ENCODE measurements at regions not wholly inside any gene's neighbourhood (a gene's known extent, or its start where the extent isn't known, plus 50 kb on each side); places are given as distances from the start of the nearest gene placed in this dataset.

DNA sequence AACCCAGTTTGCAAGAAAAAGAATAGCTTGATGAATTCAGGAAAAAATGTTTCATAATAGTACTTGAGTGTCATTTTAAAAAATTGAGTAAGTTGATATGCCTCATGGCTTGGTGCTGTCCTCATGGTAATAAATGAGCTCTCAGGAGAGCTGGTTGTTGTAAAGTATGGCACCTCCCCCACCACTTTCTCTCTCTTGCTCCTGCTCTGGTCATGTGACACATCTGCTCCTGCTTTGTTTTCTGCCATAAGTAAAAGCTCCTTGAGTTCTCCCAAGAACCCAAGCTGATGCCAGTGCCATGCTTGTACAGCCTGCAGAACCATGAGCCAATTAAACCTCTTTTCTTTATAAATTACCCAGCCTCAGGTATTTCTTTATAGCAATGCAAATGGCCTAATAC is 108.8 kb upstream of the CRBN start:
- Histone ChIP-seq H3K4me3 (replicated peaks in 1 of 3; ENCODE audit: low read depth in 2 of 3, low read length in 3 of 3) (no peak overlapping the region), H4K20me1 (ENCODE audit: insufficient read depth, low read length) (no peaks in the 10 kb centered on the region), H3K9ac (ENCODE audit: insufficient read depth, low read length, poor library complexity, severe bottlenecking) (no peak overlapping the region), H3K36me3 (replicated peaks in 1 of 2; ENCODE audit: control insufficient read depth in 1 of 2, insufficient read depth in 2 of 2, low read length in 2 of 2) (no peaks in the 10 kb centered on the region), H3K27me3 (ENCODE audit: control insufficient read depth in 2 of 2, insufficient read depth in 2 of 2, low read length in 2 of 2) (no peaks in the 10 kb centered on the region), H3K4me2 (replicated peaks; ENCODE audit: extremely low read depth, low read length, poor library complexity, severe bottlenecking) (no peak overlapping the region), H3K4me1 (ENCODE audit: control insufficient read depth in 1 of 2, insufficient read depth in 2 of 2, low read length in 2 of 2) (no peaks in the 10 kb centered on the region), H3K79me2 (ENCODE audit: insufficient read depth, low read length) (no peaks in the 10 kb centered on the region), H3K9me3 (replicated peaks in 1 of 2; ENCODE audit: control insufficient read depth in 1 of 2, insufficient read depth in 1 of 2, low read length in 2 of 2) (peaks cover 0 to 9% of the 10 kb centered on the region in 2 donors), H2AFZ (ENCODE audit: insufficient read depth, low read depth, low read length, poor library complexity, severe bottlenecking) (no peak overlapping the region), H3K27ac (ENCODE audit: low read depth in 1 of 2, low read length in 2 of 2) (no peak overlapping the region)
- Mint-ChIP-seq H3K4me1 (no peaks in the 10 kb centered on the region), H3K27me3 (ENCODE audit: low read depth in 3 of 3) (no peaks in the 10 kb centered on the region), H3K27ac (no peak overlapping the region), H3K36me3 (no peaks in the 10 kb centered on the region), H3K9me3 (peaks cover 5 to 33% (median 16%) of the 10 kb centered on the region in 7 donors), H3K4me3 (no peak overlapping the region)
- TF ChIP-seq, protein P1, sequence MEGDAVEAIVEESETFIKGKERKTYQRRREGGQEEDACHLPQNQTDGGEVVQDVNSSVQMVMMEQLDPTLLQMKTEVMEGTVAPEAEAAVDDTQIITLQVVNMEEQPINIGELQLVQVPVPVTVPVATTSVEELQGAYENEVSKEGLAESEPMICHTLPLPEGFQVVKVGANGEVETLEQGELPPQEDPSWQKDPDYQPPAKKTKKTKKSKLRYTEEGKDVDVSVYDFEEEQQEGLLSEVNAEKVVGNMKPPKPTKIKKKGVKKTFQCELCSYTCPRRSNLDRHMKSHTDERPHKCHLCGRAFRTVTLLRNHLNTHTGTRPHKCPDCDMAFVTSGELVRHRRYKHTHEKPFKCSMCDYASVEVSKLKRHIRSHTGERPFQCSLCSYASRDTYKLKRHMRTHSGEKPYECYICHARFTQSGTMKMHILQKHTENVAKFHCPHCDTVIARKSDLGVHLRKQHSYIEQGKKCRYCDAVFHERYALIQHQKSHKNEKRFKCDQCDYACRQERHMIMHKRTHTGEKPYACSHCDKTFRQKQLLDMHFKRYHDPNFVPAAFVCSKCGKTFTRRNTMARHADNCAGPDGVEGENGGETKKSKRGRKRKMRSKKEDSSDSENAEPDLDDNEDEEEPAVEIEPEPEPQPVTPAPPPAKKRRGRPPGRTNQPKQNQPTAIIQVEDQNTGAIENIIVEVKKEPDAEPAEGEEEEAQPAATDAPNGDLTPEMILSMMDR (IDR thresholded peaks at IDR 0.05), result no peak
- DNase-seq, result no peak
- intact Hi-C loops (cut with micrococcal nuclease), result no loop called here

DNA sequence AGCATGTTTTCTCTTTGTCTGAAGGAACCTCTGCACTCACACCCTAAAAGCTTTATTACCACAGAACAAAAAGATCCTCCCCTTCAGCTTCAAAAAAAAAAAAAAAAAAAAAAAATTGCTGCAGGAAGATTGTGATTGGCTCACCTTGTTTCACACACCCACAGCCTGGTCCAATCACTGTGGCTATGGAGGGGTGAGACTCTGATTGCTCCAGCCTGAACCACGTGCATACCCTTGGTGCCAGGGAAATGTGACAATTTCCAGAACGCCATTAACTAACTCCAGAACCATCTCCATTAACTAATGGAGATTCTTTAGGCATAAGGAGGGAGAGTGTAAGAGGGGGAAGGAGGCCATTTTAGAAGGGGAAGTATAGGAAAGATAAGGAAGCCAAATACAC is 106.5 kb upstream of the CRBN start:
- WGBS (ENCODE audit: insufficient coverage), result no CpG with 5 or more reads among the region's 2 CpGs
- DNase-seq, result no peak
- no peaks in the 10 kb centered on the region for H3K4me1 Mint-ChIP-seq

More for the DNA sequence above, 106.5 kb upstream of the CRBN start:
- H3K36me3 Mint-ChIP-seq, result no peaks in the 10 kb centered on the region
- Histone ChIP-seq H3K36me3 (replicated peaks in 1 of 2; ENCODE audit: control insufficient read depth in 1 of 2, insufficient read depth in 2 of 2, low read length in 2 of 2) (no peaks in the 10 kb centered on the region), H4K20me1 (ENCODE audit: insufficient read depth, low read length) (no peaks in the 10 kb centered on the region), H2AFZ (ENCODE audit: insufficient read depth, low read depth, low read length, poor library complexity, severe bottlenecking) (no peak overlapping the region), H3K4me3 (replicated peaks in 1 of 3; ENCODE audit: low read depth in 2 of 3, low read length in 3 of 3) (no peak overlapping the region), H3K4me2 (replicated peaks; ENCODE audit: extremely low read depth, low read length, poor library complexity, severe bottlenecking) (no peak overlapping the region), H3K27me3 (ENCODE audit: control insufficient read depth in 2 of 2, insufficient read depth in 2 of 2, low read length in 2 of 2) (no peaks in the 10 kb centered on the region), H3K79me2 (ENCODE audit: insufficient read depth, low read length) (no peaks in the 10 kb centered on the region), H3K4me1 (ENCODE audit: control insufficient read depth in 1 of 2, insufficient read depth in 2 of 2, low read length in 2 of 2) (no peaks in the 10 kb centered on the region), H3K9ac (ENCODE audit: insufficient read depth, low read length, poor library complexity, severe bottlenecking) (no peak overlapping the region), H3K27ac (ENCODE audit: low read depth in 1 of 2, low read length in 2 of 2) (no peak overlapping the region), H3K9me3 (replicated peaks in 1 of 2; ENCODE audit: control insufficient read depth in 1 of 2, insufficient read depth in 1 of 2, low read length in 2 of 2) (peaks cover 0 to 9% of the 10 kb centered on the region in 2 donors)
- TF ChIP-seq, protein P1 (IDR thresholded peaks at IDR 0.05), result no peak
- intact Hi-C loops (cut with micrococcal nuclease), result no loop called here
- H3K9me3 Mint-ChIP-seq, result peaks cover 4 to 23% (median 7%) of the 10 kb centered on the region in 7 donors
- H3K27ac Mint-ChIP-seq, result no peak overlapping the region
- no peak overlapping the region for H3K4me3 Mint-ChIP-seq
- H3K27me3 Mint-ChIP-seq (ENCODE audit: low read depth in 3 of 3), result no peaks in the 10 kb centered on the region
